K562 (cell line): ENCODE measurements at regions not wholly inside any gene's neighbourhood (a gene's known extent, or its start where the extent isn't known, plus 50 kb on each side); places are given as distances from the start of the nearest gene placed in this dataset.

Experiments used
- ATAC-seq: fragments of 200-7000 bp; cut with Tn5 transposase; 3 replicates; pipeline ENCODE4 v1.9.1; 2020; ENCODE audit warnings: moderate library complexity
- BruUV-seq: library from RNA; stranded (reverse); fragments of 400-500 nt; replicated peaks from 2 replicates; lab custom pipeline; 2021; lab: Mats Ljungman, UMichigan
- CTCF ChIA-PET: fragments of 300-600 bp; formaldehyde crosslinking; extraction: SDS; loops from one replicate; lab custom pipeline; 2021; ENCODE audit warnings: low intra/inter-chr PET ratio; lab: Yijun Ruan, JAX
- POLR2A ChIA-PET: fragments of 300-600, 350-650 bp; sonication (Branson Sonifier 250); formaldehyde crosslinking; extraction: SDS; loops from one replicate; lab custom pipeline; 2021; ENCODE audit warnings: antibody characterized with exemption, inconsistent platforms; lab: Yijun Ruan, JAX
- DNase-seq, 4 experiments: peaks; one replicate each; pipeline versions ENCODE4 v3.0.0 to v3.0.0-alpha.2; 2011 to 2018; ENCODE audit warnings: low spot score in 3 of 4, mixed read lengths in 3 of 4; ENCODE audit errors: extremely low read depth in 1 of 4
- FAIRE-seq: peaks from 2 replicates; lab custom pipeline; 2011; peaks lifted over from hg19 to GRCh38; lab: Jason Lieb, UNC
- H2AFZ ChIP-seq: 2 replicates; pipeline ENCODE4 v1.6.0; 2011; ENCODE audit warnings: low read depth, low read length, control low read depth, inconsistent platforms
- H3K27ac ChIP-seq: fragments of 200-600 bp; 3 replicates; pipeline ENCODE4 v1.8.0; 2011; ENCODE audit warnings: low read depth, mild to moderate bottlenecking, control low read depth, inconsistent platforms, low read length, moderate library complexity, mixed read lengths; ENCODE audit errors: extremely low read depth
- H3K27me3 ChIP-seq, 2 experiments: fragments of 300-600 bp in 1 of 2; 2 replicates in 1 of 2; 3 replicates in 1 of 2; pipeline versions ENCODE4 v1.6.0 to v1.8.0; 2011; ENCODE audit warnings: inconsistent platforms in 2 of 2, low read length in 2 of 2, mild to moderate bottlenecking in 1 of 2, mixed read lengths in 1 of 2, moderate library complexity in 1 of 2; ENCODE audit not compliant: control insufficient read depth in 2 of 2, insufficient read depth in 2 of 2
- H3K36me3 ChIP-seq: fragments of 300-600 bp; 3 replicates; pipeline ENCODE4 v1.8.0; 2011; ENCODE audit warnings: mild to moderate bottlenecking, low read length, inconsistent platforms; ENCODE audit not compliant: control insufficient read depth, insufficient read depth
- H3K4me1 ChIP-seq, 2 experiments: fragments of 200-600 bp in 1 of 2; replicated peaks in 1 of 2; 2 replicates in 1 of 2; 3 replicates in 1 of 2; pipeline versions ENCODE4 v1.5.1 to v1.8.0; 2011; ENCODE audit warnings: inconsistent platforms in 2 of 2, low read length in 2 of 2, mild to moderate bottlenecking in 1 of 2, mixed read lengths in 1 of 2, moderate library complexity in 1 of 2; ENCODE audit not compliant: control insufficient read depth in 2 of 2, insufficient read depth in 2 of 2
- H3K4me2 ChIP-seq: 2 replicates; pipeline ENCODE4 v1.6.1; 2011; ENCODE audit warnings: low read length, control low read depth, inconsistent platforms, mixed read lengths; ENCODE audit not compliant: insufficient read depth
- H3K4me3 ChIP-seq: fragments of 200-600 bp; sonication (generic), shearing (Covaris generic); 2 replicates; pipeline ENCODE4 v1.5.1; 2016; ENCODE audit warnings: control low read depth, inconsistent platforms
- H3K79me2 ChIP-seq: fragments of 200-600 bp; 3 replicates; pipeline ENCODE4 v1.8.0; 2011; ENCODE audit warnings: low read length, inconsistent platforms; ENCODE audit not compliant: control insufficient read depth, insufficient read depth
- H3K9ac ChIP-seq, 2 experiments: 2 replicates each; pipeline versions ENCODE4 v1.6.0 to v1.6.1; 2011; ENCODE audit warnings: low read depth in 2 of 2, low read length in 2 of 2, control low read depth in 1 of 2, inconsistent platforms in 1 of 2, mild to moderate bottlenecking in 1 of 2, mixed read lengths in 1 of 2; ENCODE audit not compliant: insufficient read depth in 1 of 2
- H3K9me1 ChIP-seq: one replicate; pipeline ENCODE4 v1.6.0; 2011; ENCODE audit warnings: inconsistent platforms, mild to moderate bottlenecking, low read length, moderate library complexity; ENCODE audit not compliant: control insufficient read depth, insufficient read depth
- H3K9me3 ChIP-seq: replicated peaks from 2 replicates; pipeline ENCODE4 v1.5.1; 2011; ENCODE audit warnings: low read depth, low read length, inconsistent platforms; ENCODE audit not compliant: control insufficient read depth, insufficient read depth
- H4K20me1 ChIP-seq: replicated peaks from 2 replicates; pipeline ENCODE4 v1.6.1; 2011; ENCODE audit warnings: low read length, inconsistent platforms, mixed read lengths; ENCODE audit not compliant: control insufficient read depth, insufficient read depth
- ETV6 ChIP-seq, 3 experiments: fragments of 150-350 bp in 1 of 3; sonication (generic) in 1 of 3; formaldehyde crosslinking in 1 of 3; IDR thresholded peaks; 2 replicates each; pipeline versions ENCODE4 v1.6.1 to v1.8.0; 2014 to 2022; ENCODE audit warnings: borderline replicate concordance in 2 of 3, low read depth in 2 of 3, antibody characterized with exemption in 1 of 3, low read length in 1 of 3, mild to moderate bottlenecking in 1 of 3, missing genetic modification reagents in 1 of 3
- GTF2E2 ChIP-seq: fragments of 200-800 bp; sonication (Bioruptor generic); IDR thresholded peaks from 2 replicates; pipeline ENCODE4 v1.6.1; 2016; ENCODE audit warnings: missing genetic modification characterization, missing compliant biosample characterization
- HNRNPL ChIP-seq: fragments of 200-400 bp; formaldehyde crosslinking; IDR thresholded peaks from 2 replicates; pipeline ENCODE4 v1.6.1; 2017; ENCODE audit warnings: low read depth, mild to moderate bottlenecking, low read length
- NFIC ChIP-seq: fragments of 450-650 bp; IDR thresholded peaks from 2 replicates; pipeline ENCODE4 v1.6.1; 2017; ENCODE audit warnings: mild to moderate bottlenecking, inconsistent platforms
- NONO ChIP-seq, 2 experiments: fragments of 200-400 bp in 1 of 2; fragments of 450-650 bp in 1 of 2; formaldehyde crosslinking in 1 of 2; IDR thresholded peaks; 2 replicates each; pipeline ENCODE4 v1.6.1; 2017; ENCODE audit warnings: low read depth in 2 of 2, mild to moderate bottlenecking in 2 of 2, moderate library complexity in 2 of 2, low read length in 1 of 2
- RUNX1 ChIP-seq: sonication (generic); IDR thresholded peaks from 2 replicates; pipeline ENCODE4 v1.6.1; 2016; ENCODE audit warnings: antibody characterized with exemption, low read depth
- SP1 ChIP-seq: sonication (generic); formaldehyde crosslinking; IDR thresholded peaks from 2 replicates; pipeline ENCODE4 v1.8.1; 2022; ENCODE audit warnings: mild to moderate bottlenecking, missing genetic modification reagents
- TEAD2 ChIP-seq: fragments of 450-650 bp; IDR thresholded peaks from 2 replicates; pipeline ENCODE4 v1.6.1; 2016; ENCODE audit warnings: missing genetic modification characterization, control low read depth, missing compliant biosample characterization
- ZBTB7A ChIP-seq: IDR thresholded peaks from 2 replicates; pipeline ENCODE4 v1.6.1; 2011; ENCODE audit warnings: low read depth, mild to moderate bottlenecking, low read length, moderate library complexity, borderline replicate concordance; ENCODE audit not compliant: control insufficient read depth
- ZNF583 ChIP-seq: fragments of 250-450 bp; sonication (Bioruptor Pico); IDR thresholded peaks from 2 replicates; pipeline ENCODE4 v1.4.0; 2020
- ZNF717 ChIP-seq: fragments of 250-450 bp; sonication (Bioruptor Pico); IDR thresholded peaks from 2 replicates; pipeline ENCODE4 v1.5.0; 2021
- WGBS: fragments of 100-300 bp; shearing (Covaris generic); methylation state at CpG from one replicate; pipeline ENCODE4 v1.1.6; 2016; ENCODE audit warnings: low coverage, mixed read lengths; ENCODE audit not compliant: insufficient coverage; ENCODE audit errors: missing lambda C conversion rate; 5-methylcytosine and 5-hydroxymethylcytosine counted together
- in situ Hi-C: fragments of 300-500 bp; cut with MboI; formaldehyde crosslinking; loops from 4 replicates; pipeline ENCODE4 v1.15.0; 2018; ENCODE audit warnings: inconsistent platforms, mixed read lengths
- intact Hi-C: fragments of 100-400 bp; cut with micrococcal nuclease; formaldehyde crosslinking; loops from 2 replicates; pipeline ENCODE4 v1.14.2; 2022
- TF ChIP-seq, protein P1 (sequence below): fragments of 250-450 bp; sonication (Bioruptor Pico); IDR thresholded peaks from 2 replicates; pipeline ENCODE4 v1.9.0; 2021; ENCODE audit warnings: mild to moderate bottlenecking, inconsistent platforms
- TF ChIP-seq, protein P2 (sequence below): fragments of 250-450 bp; sonication (Bioruptor Pico); IDR thresholded peaks from 2 replicates; pipeline ENCODE4 v1.4.0; 2020
- TF ChIP-seq, protein P3 (sequence below), 2 experiments: fragments of 200-800 bp in 1 of 2; sonication (Bioruptor generic) in 1 of 2; sonication (generic) in 1 of 2; formaldehyde crosslinking in 1 of 2; IDR thresholded peaks in 1 of 2; conservative IDR thresholded peaks in 1 of 2; 2 replicates each; pipeline versions ENCODE4 v1.5.0 to v1.6.1; 2016 to 2020; ENCODE audit warnings: missing compliant biosample characterization in 1 of 2, missing genetic modification characterization in 1 of 2, missing genetic modification reagents in 1 of 2

GRCh38 chr7:68663392-68663791 is 934.9 kb upstream of the AUTS2 start:
- 0% methylated on average over 1 of the region's 1 CpG for WGBS
- ATAC-seq (no peak), FAIRE-seq (no peak), DNase-seq (no peak)
- Histone ChIP-seq H3K27me3 (no peaks in the 10 kb centered on the region; a peak in 1 of 5 replicates), H3K9me3 (no peaks in the 10 kb centered on the region), H3K79me2 (no peaks in the 10 kb centered on the region), H3K9me1 (no peaks in the 10 kb centered on the region), H3K4me3 (no peak overlapping the region), H4K20me1 (no peaks in the 10 kb centered on the region), H3K36me3 (no peaks in the 10 kb centered on the region), H2AFZ (no peak overlapping the region), H3K4me1 (no peaks in the 10 kb centered on the region), H3K9ac (no peak overlapping the region), H3K4me2 (no peak overlapping the region), H3K27ac (no peak overlapping the region)
- BruUV-seq, result no TSS peak
- intact Hi-C loops (no loop called here), in situ Hi-C loops (no loop called here)
- CTCF ChIA-PET, result no interaction called here
- POLR2A ChIA-PET, result no interaction called here
- TF ChIP-seq ETV6 (IDR thresholded peaks at IDR 0.05; ENCODE audit: borderline replicate concordance in 1 of 2, low read depth in 2 of 2, low read length in 1 of 2), result no peak
- no peak for TF ChIP-seq ETV6 (CRISPR knock-in tag; IDR thresholded peaks at IDR 0.05; ENCODE audit: borderline replicate concordance)
- TF ChIP-seq RUNX1, result no peak
- no peak for TF ChIP-seq ZNF583 (CRISPR knock-in tag)
- no peak for TF ChIP-seq HNRNPL
- TF ChIP-seq ZNF717, result no peak
- TF ChIP-seq NONO (IDR thresholded peaks at IDR 0.05; ENCODE audit: low read depth in 2 of 2, low read length in 1 of 2), result no peak
- TF ChIP-seq NFIC, result no peak
- TF ChIP-seq SP1 (CRISPR knock-in tag), result no peak
- TF ChIP-seq ZBTB7A, result no peak
- TF ChIP-seq TEAD2 (tag), result no peak
- TF ChIP-seq, protein P1, sequence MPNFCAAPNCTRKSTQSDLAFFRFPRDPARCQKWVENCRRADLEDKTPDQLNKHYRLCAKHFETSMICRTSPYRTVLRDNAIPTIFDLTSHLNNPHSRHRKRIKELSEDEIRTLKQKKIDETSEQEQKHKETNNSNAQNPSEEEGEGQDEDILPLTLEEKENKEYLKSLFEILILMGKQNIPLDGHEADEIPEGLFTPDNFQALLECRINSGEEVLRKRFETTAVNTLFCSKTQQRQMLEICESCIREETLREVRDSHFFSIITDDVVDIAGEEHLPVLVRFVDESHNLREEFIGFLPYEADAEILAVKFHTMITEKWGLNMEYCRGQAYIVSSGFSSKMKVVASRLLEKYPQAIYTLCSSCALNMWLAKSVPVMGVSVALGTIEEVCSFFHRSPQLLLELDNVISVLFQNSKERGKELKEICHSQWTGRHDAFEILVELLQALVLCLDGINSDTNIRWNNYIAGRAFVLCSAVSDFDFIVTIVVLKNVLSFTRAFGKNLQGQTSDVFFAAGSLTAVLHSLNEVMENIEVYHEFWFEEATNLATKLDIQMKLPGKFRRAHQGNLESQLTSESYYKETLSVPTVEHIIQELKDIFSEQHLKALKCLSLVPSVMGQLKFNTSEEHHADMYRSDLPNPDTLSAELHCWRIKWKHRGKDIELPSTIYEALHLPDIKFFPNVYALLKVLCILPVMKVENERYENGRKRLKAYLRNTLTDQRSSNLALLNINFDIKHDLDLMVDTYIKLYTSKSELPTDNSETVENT (CRISPR knock-in tag), result no peak
- TF ChIP-seq GTF2E2 (tag), result no peak
- TF ChIP-seq, protein P2, sequence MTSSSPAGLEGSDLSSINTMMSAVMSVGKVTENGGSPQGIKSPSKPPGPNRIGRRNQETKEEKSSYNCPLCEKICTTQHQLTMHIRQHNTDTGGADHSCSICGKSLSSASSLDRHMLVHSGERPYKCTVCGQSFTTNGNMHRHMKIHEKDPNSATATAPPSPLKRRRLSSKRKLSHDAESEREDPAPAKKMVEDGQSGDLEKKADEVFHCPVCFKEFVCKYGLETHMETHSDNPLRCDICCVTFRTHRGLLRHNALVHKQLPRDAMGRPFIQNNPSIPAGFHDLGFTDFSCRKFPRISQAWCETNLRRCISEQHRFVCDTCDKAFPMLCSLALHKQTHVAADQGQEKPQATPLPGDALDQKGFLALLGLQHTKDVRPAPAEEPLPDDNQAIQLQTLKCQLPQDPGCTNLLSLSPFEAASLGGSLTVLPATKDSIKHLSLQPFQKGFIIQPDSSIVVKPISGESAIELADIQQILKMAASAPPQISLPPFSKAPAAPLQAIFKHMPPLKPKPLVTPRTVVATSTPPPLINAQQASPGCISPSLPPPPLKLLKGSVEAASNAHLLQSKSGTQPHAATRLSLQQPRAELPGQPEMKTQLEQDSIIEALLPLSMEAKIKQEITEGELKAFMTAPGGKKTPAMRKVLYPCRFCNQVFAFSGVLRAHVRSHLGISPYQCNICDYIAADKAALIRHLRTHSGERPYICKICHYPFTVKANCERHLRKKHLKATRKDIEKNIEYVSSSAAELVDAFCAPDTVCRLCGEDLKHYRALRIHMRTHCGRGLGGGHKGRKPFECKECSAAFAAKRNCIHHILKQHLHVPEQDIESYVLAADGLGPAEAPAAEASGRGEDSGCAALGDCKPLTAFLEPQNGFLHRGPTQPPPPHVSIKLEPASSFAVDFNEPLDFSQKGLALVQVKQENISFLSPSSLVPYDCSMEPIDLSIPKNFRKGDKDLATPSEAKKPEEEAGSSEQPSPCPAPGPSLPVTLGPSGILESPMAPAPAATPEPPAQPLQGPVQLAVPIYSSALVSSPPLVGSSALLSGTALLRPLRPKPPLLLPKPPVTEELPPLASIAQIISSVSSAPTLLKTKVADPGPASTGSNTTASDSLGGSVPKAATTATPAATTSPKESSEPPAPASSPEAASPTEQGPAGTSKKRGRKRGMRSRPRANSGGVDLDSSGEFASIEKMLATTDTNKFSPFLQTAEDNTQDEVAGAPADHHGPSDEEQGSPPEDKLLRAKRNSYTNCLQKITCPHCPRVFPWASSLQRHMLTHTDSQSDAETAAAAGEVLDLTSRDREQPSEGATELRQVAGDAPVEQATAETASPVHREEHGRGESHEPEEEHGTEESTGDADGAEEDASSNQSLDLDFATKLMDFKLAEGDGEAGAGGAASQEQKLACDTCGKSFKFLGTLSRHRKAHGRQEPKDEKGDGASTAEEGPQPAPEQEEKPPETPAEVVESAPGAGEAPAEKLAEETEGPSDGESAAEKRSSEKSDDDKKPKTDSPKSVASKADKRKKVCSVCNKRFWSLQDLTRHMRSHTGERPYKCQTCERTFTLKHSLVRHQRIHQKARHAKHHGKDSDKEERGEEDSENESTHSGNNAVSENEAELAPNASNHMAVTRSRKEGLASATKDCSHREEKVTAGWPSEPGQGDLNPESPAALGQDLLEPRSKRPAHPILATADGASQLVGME (CRISPR knock-in tag), result no peak
- TF ChIP-seq, protein P3, sequence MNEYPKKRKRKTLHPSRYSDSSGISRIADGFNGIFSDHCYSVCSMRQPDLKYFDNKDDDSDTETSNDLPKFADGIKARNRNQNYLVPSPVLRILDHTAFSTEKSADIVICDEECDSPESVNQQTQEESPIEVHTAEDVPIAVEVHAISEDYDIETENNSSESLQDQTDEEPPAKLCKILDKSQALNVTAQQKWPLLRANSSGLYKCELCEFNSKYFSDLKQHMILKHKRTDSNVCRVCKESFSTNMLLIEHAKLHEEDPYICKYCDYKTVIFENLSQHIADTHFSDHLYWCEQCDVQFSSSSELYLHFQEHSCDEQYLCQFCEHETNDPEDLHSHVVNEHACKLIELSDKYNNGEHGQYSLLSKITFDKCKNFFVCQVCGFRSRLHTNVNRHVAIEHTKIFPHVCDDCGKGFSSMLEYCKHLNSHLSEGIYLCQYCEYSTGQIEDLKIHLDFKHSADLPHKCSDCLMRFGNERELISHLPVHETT (CRISPR knock-in tag; conservative IDR thresholded peaks at IDR 0.05 in 1 of 2, IDR thresholded peaks at IDR 0.05 in 1 of 2), result no peak
